ENCODE measurements at regions not wholly inside any gene's neighbourhood (a gene's known extent, or its start where the extent isn't known, plus 50 kb on each side); places are given as distances from the start of the nearest gene placed in this dataset.
A peak's percentile ranks its signal among the peaks of the same experiment; 100 is the strongest.
"Not testable (repeated sequence)": the region's sequence is repeated elsewhere in the genome, so short reads cannot be mapped to it uniquely, and the experiment has no call there.

DNA sequence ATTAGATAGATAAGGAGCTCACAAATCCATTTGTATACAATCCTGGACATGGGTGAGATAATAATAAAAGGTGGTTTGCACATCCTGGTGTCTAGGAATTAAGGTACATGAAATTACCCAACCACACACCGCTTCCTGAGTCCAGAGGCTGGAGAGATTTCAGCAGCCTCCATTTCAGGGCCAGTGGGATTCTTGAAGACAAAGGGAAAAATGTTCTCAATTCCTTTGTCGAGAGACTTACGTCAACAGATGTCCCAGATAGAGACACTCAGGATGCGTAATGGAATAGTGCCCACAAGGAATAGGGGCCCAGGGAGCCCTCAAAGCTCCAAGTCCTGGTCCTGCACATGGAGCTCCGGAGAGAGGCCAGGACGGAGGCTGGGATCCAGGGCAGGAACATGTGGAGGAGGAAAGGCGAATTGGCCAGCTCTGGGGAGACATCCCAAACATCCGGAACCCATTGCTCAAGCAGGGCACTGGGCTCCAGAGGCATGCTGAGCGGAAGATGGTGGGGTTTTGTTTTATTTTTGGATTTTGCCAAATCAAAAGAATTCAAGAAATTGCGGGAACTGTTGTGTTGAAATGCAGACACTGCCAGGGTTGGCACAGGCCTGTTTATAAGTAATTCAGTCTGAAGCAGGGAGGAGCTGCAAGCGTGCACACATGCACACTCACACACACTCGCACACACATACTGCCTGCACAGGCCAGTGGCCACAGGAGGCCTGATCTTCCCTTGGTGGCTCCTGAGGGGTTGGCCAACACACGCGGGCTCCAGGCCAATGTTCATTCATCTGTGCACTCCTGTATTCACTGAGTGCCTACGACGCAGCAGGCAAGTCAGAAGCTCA lies 97.2 kb downstream of the NOG start:
- no peak for DNase-seq (ENCODE audit: low read depth)

GRCh38 chr17:56694825-56695224 lies 101.3 kb downstream of the NOG start:
- DNase-seq (ENCODE audit: low read depth), result no peak

DNA sequence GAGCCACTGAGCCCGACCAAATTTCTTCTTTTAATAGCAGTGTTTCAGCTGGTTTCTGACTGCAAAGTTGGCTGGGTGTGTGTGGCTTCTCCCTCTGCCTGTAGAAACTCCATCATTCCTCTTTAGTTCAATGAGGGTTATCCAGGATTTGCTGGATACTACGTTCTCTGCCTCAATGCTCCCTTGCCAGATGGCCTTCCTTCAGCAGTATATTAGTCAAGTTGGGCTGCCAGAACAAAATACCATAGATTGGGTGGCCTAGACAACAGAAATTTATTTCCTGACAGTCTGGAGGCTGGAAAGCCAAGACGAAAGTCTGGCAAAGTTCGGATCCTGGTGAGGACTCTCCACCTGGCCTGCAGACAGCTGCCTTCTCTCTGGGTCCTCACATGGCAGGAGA lies 103.7 kb downstream of the NOG start:
- DNase-seq (ENCODE audit: low read depth), result no peak

GRCh38 chr17:56699186-56699894 lies 105.8 kb downstream of the NOG start:
- DNase-seq (ENCODE audit: low read depth), result peak; percentile 98

GRCh38 chr17:56700919-56701420 lies 107.5 kb downstream of the NOG start:
- DNase-seq (ENCODE audit: low read depth), result no peak

DNA sequence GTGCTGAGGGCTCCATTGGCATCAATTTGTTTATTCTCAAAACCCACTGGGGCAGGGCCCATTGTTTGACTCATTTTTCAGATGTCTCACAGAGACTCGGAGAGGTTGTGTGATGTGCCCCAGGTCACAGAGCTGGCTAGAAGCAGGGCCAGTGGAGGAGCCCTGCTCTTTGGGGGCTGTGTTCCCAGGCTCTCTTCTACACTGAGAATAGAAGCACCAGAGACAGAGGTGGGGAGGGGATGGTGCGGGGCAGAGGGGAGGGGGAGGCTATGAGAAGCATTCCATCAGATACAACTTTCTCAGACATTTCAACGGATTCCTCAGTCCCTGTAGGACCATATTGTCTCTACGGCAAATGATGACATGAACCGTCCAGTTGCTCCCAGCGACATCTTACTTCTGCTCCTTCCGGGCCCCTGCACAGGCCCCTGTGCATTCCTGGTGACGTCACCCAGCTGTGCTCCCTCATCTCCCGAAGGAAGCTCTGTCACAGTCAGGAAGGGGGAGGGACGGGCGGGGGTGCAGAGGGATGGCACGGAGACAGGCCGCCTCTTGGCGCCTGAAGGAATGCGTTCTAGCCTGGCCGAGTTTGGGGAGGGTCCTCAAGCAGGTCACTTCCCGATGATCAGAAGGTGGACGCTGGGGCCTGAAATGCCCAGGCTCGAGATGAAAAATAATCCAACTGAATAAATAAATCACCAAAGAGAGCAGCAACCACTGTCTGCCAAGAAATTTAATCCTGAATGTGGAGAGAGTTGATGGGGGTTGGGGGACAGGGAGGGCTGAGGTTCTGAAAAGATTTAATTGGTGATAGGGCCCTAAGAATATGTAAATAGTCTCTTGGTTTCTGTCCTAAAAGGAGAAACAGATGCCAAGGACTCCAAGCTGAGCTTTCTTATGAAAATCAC lies 114.1 kb downstream of the NOG start:
- peak; percentile 86 for DNase-seq (ENCODE audit: low read depth)

GRCh38 chr17:56708220-56708558 lies 114.7 kb downstream of the NOG start:
- DNase-seq (ENCODE audit: low read depth), result peak; percentile 60

DNA sequence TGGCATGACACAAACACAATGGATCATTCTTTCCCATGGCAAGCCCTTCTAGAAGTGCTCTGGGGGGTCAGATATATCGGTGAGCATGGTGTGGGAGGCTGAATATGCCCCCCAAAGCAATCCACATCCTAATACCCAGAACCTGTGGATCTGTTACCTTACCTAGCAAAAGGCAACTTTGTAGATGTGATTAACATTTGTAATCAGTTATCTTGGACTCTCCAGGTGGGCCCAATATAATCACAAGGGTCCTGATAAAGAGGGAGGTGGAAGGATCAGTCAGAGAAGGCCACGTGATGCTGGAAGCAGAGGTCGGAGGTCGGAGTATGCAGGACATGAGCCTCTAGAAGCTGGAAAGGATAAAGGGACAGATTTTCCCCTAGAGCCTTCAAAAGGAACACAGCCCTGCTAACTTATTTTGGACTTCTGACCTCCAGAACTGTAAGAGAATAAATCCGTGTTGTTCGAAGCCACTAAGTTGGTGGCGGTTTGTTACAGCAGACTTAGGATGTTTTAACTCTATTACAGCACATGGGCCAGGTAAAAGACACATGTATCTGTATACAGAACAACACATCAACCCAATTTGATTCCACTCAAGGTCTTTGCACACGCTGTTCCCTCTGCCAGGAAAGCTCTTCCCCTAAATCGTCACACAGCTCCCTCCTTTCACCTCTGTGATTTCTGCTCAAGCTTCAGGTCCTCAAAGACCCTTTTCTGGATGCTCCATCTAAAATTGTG lies 115.3 kb downstream of the NOG start:
- DNase-seq (ENCODE audit: low read depth), result no peak

DNA sequence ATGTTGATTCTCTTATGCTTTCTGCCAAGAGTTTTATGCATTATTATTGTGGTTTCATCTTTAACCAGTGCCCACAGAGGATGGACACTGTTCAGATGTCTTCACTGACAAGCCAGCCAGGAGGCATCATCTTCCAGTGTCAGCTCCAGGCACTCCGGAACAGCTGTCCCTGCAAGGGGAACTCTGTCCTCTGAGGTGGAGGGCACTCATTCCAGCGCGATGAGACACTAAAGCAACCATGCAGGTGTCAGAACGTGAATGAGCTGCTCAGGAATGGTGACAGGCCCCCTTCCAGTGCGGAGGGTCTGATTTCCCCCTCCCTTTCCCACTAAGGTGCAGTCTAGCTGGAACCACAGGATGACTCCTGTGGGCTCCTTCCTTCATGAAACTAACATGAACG lies 117.5 kb downstream of the NOG start:
- peak; percentile 83 for DNase-seq (ENCODE audit: low read depth)

DNA sequence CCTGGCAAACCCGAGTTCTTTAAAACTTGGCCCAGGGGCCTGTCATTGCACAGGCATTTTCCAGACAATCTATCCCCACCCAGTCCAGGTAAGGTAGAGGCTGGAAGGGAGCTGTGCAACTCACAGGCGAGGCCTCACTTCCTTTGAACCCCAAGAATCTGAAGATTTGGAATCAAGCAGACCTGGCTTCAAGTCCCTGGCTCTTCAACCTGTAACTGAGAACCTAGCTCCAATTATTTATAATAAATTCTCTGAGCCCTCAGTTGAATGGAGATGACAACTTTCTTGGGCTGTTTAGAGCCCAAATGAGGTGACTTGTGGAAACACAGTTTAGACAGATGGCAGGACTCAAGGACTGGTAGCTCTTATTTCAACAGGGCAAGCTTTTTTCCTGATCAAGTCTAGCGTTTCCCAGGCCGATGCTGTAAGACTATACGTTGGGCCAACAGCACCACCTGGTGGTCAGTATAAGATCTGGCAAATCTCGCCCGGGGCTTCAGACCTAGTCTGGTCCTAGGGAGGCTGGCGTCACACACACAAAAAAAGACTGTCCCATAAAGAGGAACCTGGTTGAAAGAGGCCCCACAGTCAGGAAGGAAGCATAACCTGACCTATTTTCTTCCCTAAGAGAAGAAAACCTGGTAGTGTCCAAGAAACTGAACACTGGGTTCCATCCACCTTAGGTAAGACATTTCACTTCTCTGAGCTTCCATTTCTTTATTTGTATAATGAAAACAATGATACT lies 117.9 kb downstream of the C17orf67 start:
- peak; percentile 87 for DNase-seq (ENCODE audit: low read depth)

DNA sequence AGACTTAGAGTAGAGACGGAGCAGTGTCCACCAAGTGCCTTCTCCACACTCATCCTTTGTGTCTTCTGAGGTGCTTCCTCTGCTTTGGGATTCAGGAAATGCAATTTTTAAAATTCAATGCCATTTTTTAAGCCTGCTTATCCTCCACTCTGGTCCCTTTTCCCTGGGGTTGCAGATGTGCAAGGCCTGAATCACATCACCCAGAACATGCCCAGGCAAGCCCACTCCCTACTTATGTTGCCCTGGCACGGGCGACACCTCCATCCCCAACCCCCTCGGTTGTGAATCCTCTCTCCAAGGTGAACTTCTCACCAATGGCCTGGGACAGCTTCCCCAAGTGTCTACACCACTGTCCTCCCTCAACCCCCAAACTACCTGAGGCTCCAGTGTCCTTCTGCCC lies 116.2 kb downstream of the C17orf67 start:
- no peak for DNase-seq (ENCODE audit: low read depth)

- no peak for DNase-seq (ENCODE audit: low read depth)
Measured at GRCh38 chr17:56718515-56718914, 115.2 kb downstream of the C17orf67 start.

DNA sequence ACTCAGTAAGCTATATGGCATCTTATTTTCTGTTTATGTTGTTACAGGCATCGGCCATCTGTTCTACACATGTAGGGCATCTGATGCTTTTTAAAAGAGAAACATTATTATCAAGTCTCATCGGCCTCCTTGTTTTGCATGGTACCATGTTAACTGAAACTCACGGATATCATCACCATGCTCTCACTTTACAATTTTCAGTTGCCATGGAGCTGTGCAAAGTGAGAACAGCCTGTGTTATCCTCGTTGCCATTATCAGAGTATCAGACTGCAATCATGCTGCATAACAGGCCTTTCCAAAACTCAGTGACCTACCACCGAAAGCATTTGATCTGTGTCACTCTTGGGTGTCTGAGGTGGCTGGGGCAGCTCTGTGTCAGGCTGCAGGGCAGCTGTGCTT lies 110.3 kb downstream of the C17orf67 start:
- no peak for DNase-seq (ENCODE audit: low read depth)

- DNase-seq (ENCODE audit: low read depth), result no peak
Measured at GRCh38 chr17:56724664-56725063, 109.1 kb downstream of the C17orf67 start.

GRCh38 chr17:56725144-56725543 lies 108.6 kb downstream of the C17orf67 start:
- DNase-seq (ENCODE audit: low read depth), result no peak

DNA sequence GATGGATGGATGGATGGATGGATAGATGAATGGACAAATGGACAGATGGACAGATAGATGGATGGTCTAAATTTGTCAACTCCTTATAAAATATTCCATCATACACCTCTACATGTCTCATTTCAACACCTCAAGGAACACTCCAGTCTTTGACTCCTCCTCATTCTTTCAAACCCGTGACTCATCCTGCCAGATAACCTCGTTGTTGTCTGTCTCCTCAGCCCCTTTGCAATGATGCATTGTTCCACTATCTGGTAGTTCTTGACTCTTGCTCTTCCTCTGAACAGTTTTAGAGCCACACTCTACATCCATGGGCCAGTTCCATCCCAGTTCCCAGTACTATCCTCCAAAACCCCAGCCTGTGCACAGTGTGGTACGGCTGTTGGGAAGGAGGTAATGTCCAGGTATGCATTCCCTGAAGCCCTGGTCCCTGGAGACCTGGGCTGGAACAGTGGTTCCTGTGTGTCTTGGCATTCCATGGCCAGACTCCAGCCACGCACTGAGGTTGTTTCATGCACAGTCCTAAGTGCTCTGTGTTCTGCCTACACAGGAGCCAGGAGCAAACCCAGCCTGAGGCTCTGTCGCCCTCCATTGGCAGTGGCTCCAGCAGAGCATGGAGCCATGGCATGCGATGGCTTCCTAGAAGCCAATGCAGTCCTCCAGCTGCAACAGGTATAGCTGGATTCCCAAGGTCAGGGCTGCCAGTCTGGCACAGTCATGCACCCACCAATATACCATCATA lies 105.7 kb downstream of the C17orf67 start:
- no peak for DNase-seq (ENCODE audit: low read depth)

- not testable (repeated sequence) for DNase-seq (ENCODE audit: low read depth)
Measured at GRCh38 chr17:56731096-56731495, 102.6 kb downstream of the C17orf67 start.

GRCh38 chr17:56733833-56734232 lies 99.9 kb downstream of the C17orf67 start:
- DNase-seq (ENCODE audit: low read depth), result no peak

DNA sequence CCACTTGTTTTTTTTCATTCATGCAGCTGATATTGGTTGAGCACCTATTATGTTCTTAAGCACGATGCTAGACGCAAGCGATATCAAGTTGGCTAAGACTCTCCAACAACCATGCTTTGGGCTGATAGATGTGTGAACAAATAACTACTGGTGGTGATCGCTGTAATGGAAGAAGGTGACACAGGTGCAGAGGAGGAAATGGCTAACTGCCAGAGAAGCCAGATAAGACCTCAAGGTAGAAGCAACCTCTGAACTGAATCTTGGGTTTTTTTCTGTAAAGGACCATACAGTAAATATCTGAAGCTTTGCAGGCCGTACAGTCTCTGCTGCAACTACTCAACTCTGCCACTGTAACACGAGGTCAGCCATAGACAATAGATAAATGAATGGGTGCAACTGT lies 97.9 kb downstream of the C17orf67 start:
- no peak for DNase-seq (ENCODE audit: low read depth)

Data from LHCN-M2 (cell line).